NCI-H2171 (cell line): ENCODE measurements at regions not wholly inside any gene's neighbourhood (a gene's known extent, or its start where the extent isn't known, plus 50 kb on each side); places are given as distances from the start of the nearest gene placed in this dataset.

Source experiments
- DNase-seq: peaks from one replicate; lab custom pipeline; 2025; lab: John Stamatoyannopoulos, UW

DNA sequence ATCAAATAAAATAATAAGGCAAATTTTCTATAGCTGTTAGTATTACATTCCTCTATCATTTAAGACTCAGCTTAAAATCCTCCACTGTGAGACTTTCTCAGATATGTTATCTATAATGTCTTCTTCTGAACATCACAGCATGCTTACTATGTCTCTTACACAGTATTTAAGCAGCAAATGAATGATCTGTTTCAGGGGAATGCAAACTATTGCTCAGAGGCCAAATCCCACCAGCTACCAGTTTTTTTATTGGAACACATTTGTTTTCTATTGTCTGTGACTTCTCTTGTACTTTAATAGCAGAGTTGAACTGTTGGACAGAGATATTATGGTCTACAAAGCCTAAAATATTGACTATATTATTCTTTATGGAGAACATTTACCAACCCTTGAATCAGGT is 59.6 kb downstream of the C3orf38 start:
- no peak for DNase-seq

DNA sequence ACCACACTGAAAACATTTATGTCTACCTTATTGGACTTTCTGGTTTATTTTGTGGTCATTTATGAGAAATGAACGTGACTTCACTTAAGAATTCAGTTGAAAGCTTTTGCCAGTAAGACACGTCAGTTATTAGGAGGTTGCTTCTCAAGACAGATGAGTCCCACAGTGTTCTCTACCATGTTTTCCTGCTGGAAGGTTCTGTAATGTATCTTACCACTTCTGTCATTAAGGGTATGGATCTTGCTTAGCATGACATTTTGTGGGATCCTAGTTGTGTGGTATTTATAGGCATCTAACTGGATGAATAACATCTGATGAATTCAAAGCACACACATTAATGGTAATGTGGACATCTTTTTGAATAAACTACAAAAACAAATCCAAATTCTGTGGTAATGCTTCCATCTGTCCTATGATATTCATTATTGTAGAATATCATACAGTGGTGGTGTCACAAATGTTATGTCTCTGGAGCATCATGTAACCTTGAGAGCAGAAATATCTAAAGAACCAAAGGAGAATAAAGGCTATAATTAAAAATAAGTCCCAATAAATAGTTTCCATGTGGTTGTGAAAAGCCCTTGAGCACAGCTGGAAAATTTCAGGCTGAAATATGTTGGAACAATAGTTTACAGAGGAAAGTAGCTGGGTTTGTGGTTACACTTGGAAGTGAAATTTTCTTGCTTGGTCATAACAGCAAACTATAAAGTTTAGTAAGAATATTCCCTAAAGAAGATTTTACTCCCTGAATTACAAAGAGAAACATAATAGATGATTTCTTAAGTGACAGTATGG is 61.5 kb downstream of the C3orf38 start:
- DNase-seq: no peak

- DNase-seq: no peak
Observed at GRCh38 chr3:88219138-88219792, 69.5 kb downstream of the C3orf38 start.

DNA sequence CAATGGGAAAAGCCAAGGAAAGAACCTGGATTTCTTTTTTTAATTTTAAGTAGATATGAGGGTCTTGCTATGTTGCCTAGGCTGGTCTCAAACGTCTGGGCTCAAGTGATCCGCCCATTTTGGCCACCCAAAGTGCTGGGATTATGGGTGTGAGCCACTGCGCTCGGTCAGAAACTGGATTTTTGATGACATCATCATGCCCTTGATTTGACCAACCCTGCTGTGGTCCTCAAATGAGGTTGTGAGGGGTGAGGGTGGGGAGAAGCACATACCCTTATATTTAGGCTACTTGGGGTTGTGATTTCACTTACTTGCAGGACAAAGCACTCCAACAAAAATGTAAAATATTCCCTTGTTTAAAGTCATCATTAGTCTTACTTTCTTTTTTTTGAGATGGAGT is 70.4 kb downstream of the C3orf38 start:
- no peak for DNase-seq

GRCh38 chr3:88221726-88222125 is 72.0 kb downstream of the C3orf38 start:
- DNase-seq: no peak

DNA sequence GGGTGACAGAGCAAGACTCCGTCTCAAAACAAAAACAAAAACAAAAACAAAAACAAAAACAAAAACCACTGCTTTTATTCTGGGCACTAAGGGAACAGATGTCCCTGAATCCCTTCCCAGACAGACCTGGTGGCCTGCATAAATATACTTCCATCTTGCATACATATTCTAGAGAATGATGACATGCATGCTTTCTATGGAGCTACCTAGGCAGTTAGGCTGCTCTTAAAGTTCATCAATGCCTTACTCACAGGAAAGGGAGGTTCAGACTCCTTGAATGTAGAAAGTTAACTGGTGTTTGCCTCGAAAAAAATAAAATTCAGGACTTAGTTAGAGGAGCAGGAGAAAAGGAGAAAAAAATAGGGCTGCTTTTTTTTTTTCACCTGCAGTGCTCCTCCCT is 72.6 kb downstream of the C3orf38 start:
- DNase-seq: no peak

DNA sequence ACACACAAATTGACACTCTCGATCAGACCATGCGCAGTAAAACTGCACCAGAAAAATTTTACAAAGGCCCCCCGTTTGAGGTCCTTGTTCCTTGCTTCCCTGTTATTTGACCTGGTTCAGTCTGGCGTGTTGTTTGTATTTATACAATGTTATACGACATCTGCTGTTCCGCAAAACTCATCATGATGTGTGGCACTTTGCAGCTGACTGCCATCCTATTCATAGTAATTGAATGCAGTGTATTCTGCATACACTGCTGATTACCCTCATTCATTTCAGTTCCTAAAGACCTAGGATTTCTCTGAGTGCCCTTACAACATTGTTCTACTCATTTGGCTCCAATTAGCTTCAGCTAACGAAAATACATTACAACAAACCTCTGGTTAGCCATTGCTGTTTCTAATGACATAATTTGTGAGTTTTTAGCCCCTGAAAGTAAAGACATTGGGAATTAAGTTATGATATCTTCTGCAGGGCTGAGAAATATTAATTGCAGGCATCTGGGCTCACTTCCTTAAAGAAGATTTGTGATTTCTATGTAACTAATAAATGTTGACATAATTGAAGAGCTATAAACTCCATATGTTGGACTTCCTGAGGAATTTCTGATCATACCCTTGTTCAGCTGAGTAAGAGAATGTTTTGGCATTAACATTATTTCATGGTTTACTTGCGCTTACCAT is 75.7 kb downstream of the C3orf38 start:
- no peak for DNase-seq

DNA sequence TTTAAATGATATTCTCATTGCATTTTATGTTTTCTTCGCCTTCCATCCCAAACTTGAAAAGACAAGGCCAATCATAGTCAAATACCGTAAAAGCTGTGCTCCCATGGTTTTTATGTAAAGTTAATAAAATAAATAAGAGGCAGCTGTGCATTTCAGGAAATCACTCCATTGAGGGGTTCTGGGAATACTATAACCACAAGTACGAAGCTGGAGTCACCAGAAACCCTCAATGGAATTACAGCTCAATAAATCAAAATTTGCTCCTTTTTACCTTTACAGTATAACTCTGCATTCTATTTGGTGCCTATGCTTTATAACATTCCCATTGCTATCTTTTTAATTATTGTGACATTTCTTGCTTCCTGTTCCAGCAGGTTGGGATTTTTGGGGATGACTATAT is 77.2 kb downstream of the C3orf38 start:
- DNase-seq: no peak

DNA sequence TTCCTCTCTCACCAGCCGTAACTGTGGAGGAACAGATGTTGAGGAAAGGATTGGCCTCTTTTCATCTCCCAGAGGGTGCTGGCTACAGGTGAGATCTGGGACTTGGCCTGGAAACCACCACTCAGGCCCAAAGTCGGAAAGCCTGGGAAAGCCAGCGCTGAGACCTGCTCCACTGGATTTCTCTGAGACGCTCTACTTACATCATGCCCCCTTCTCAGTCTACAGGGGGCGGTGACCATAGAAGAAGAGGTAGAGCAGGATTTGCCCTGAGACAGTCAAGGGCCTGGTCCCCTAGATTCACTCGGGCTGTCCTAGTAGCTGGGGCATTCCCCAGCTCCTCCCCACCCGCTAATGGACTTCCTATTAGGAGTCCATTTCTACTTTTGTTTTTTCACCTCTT is 80.9 kb downstream of the C3orf38 start:
- no peak for DNase-seq

DNA sequence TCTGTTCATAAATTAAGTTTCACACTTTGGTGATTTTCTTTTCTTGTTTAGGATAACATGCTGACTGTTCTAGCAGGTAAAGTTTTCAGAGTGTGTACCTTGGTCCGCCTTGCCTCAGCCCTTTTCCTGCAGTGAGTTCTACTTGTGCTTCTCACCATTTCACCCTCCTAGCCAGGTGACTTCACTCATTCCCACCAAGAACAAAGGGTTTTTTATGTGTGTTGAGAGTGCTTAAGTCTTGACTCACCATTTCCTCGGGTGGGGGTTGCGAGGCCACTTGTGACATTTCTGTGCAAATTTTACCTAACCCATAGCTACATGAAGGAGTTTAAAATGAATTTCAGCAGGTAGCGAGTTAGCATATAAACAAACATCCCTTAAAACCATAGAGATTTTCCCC is 81.4 kb downstream of the C3orf38 start:
- DNase-seq: no peak

DNA sequence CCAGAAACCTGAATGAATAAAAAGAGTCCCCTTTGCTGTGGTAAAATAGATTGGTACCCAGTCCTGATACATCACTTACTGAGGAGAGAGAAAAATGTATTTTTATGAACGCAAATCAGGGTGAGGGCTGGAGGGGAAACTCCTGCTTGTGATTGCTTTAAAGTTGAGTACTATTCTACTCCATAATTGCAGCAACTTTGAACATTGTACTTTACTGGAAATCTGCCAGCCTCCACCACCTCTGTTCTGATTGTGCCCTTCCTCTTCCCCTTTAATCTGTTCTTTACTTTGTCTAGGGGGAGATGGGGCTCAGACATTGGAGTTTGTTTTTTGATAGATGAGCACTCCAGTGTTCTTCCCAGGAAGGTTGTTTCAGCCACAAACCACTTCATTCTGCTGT is 81.9 kb downstream of the C3orf38 start:
- DNase-seq: no peak

- DNase-seq: no peak
Observed at GRCh38 chr3:88235102-88235501, 85.3 kb downstream of the C3orf38 start.

- DNase-seq: no peak
Observed at GRCh38 chr3:88239870-88240269, 90.1 kb downstream of the C3orf38 start.

- no peak for DNase-seq
Observed at GRCh38 chr3:88248658-88249057, 98.9 kb downstream of the C3orf38 start.

DNA sequence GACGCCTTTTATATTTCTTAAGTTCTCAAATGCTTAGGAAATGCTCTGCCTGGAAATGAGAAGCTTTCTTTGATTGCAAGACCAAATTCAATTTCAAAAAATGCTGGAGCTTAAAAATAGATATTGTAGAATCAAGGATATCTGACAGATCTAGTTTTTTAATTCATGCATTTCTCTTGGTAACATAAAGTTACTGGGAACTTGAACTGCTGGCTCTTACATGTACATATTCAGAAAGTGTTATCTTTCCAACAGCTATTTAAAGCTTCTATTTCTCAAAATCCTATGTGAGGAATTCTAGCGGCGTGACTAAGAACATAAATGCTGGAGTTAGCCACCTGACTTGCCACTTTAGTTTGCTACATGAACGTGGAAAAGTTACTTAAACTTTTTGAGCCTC is 109.3 kb downstream of the C3orf38 start:
- no peak for DNase-seq

DNA sequence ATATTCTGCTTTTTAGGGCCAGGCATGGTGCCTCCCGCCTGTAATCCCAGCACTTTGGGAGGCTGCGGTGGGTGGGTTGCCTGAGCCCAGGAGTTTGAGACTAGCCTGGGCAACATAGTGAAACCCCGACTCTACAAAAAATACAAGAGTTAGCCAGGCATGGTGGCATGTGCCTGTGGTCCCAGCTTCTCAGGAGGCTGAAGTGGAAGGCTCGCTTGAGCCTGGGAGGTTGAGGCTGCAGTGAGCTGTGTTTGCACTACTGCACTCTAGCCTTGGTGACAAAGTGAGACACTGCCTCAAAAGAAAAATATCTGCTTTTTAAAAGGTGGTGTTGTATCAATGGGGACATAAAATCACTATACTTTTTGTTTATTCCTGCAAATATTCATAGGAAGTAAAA is 112.8 kb downstream of the C3orf38 start:
- DNase-seq: no peak

DNA sequence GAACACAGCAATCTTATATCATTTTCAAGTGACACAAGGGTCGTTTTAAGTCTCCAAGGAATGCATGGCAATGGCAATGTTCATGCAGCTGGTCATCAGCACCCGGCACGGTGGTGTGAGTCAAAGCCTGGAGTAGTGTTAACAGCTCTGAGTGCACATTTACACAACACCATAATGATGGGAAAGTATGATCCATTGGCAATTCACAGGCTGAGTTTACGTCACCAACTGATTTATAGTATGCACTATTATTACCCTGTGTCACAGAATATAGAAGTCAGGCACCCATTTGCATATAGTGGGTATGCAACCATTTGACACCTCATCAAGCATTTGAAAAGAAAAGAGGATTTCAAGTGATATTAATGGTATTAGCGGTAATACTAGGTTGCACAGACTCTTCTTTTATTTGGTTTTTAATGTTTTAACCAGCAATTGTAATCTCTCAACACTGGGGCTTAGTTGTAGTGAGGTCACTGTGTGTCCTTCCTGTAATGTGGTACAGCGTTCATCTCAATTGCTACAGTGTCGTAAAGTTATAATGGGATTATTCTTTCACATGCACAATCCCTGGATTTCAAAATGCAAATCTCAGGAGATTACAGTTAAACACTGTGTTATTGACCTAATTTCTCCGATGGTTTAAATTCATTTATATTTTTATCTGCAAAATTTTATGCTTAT is 113.8 kb downstream of the C3orf38 start:
- DNase-seq: no peak

DNA sequence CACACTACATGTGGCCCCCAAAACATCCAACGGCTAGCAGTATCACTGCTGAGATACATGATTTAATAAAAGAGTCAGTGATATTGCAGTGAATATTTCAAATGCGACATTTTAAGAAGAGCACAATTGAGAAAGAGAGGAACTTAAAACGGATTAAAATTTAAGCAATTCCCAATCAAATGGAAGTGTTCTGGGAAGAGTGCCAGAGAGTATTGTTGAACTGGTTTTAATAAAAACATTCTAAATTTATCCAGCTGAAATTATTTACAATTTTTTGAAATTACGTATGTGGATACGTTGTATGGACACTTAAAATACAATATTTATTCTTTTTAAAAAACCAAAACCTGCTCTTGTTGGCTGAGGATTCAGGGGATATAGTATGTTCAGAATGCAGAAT is 117.7 kb downstream of the C3orf38 start:
- no peak for DNase-seq

DNA sequence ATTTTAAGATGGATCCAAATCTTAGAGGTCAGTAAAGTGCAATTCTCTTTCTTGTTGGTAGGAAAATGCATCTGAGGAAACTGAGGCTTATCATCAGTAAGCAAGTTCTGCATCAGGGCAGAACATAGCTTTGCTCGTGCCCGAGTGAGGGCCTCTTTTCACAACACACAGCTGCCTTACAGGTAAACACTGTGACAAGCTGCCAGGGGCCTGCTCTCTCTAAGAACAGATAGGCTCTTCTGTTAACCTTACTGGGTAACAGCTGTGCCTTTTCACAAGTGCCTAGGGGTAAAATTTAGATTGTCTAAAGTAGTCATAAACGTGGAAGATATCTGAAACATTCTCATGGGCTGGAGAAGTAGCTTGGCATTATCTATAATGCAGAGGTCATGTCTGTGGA is 118.1 kb downstream of the C3orf38 start:
- DNase-seq: no peak

GRCh38 chr3:88280326-88280725 is 130.6 kb downstream of the C3orf38 start:
- no peak for DNase-seq

DNA sequence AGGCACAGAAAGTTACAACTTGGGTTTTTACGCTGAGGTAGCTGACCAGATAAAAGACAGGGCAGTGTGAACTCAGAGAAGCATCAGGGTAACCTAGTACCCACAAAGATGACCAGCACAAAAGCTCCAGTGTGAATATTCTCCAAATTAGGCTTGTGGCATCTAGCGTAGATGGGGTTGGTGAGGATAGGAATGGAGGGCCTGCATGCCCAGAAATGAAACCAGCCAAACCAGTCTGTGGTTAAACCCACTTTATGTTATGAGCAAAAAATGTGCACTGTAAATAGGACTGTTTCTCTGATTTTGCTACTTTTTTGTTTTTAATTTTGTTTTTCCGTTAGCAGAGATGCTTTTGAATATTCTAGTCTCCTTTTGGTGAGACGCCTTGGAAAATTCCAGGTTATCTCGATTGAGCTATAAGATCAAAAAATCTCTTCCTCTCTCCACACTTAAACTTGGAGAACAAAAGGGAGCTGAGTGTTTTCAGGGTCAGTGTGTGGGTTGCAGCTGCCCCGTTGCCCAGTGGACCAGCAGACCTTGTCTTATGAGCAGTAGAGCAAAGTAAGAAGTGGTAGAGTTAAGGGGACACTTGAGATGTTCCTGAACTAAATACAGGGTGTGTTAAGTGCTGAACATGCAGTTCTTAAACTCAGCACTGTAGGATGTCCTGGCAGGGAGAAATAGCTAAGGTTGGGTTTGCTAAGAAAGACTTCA is 132.9 kb downstream of the C3orf38 start:
- no peak for DNase-seq

GRCh38 chr3:88283242-88283592 is 133.5 kb downstream of the C3orf38 start:
- no peak for DNase-seq
